ENCODE measurements at regions not wholly inside any gene's neighbourhood (a gene's known extent, or its start where the extent isn't known, plus 50 kb on each side); places are given as distances from the start of the nearest gene placed in this dataset.

GRCh38 chr6:82074556-82074955 lies 173.0 kb downstream of the IBTK start:
- TF ChIP-seq CTCF (IDR thresholded peaks at IDR 0.05) (no peak), POLR2AphosphoS5 (IDR thresholded peaks at IDR 0.05) (no peak), POLR2A (IDR thresholded peaks at IDR 0.05) (no peak), EP300 (IDR thresholded peaks at IDR 0.05) (no peak)
